ENCODE measurements at regions not wholly inside any gene's neighbourhood (a gene's known extent, or its start where the extent isn't known, plus 50 kb on each side); places are given as distances from the start of the nearest gene placed in this dataset.

DNA sequence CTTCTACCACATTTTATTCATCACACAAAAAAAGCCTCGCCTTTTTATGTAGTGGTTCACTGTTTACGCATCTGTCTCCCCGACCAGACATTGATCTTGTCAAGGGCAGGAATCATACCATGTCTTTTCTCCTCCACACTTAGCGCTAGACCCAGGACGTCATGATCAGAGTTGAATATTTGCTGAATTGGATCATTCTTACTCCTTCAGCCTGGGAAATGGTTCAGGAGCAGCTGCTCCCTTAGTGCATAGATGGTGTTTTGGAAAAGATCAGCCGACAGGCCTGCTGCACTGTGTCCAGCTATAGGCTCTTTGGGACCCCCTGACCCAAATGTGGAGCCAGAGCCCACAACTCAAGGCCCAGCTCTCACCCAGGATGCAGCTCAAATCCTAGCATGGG lies 249.1 kb upstream of the TMEM72 start:
- TF ChIP-seq, protein P1, sequence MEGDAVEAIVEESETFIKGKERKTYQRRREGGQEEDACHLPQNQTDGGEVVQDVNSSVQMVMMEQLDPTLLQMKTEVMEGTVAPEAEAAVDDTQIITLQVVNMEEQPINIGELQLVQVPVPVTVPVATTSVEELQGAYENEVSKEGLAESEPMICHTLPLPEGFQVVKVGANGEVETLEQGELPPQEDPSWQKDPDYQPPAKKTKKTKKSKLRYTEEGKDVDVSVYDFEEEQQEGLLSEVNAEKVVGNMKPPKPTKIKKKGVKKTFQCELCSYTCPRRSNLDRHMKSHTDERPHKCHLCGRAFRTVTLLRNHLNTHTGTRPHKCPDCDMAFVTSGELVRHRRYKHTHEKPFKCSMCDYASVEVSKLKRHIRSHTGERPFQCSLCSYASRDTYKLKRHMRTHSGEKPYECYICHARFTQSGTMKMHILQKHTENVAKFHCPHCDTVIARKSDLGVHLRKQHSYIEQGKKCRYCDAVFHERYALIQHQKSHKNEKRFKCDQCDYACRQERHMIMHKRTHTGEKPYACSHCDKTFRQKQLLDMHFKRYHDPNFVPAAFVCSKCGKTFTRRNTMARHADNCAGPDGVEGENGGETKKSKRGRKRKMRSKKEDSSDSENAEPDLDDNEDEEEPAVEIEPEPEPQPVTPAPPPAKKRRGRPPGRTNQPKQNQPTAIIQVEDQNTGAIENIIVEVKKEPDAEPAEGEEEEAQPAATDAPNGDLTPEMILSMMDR (IDR thresholded peaks at IDR 0.05; ENCODE audit: extremely low read depth, missing control alignments) = no peak
- DNase-seq (ENCODE audit: low spot score) = no peak

DNA sequence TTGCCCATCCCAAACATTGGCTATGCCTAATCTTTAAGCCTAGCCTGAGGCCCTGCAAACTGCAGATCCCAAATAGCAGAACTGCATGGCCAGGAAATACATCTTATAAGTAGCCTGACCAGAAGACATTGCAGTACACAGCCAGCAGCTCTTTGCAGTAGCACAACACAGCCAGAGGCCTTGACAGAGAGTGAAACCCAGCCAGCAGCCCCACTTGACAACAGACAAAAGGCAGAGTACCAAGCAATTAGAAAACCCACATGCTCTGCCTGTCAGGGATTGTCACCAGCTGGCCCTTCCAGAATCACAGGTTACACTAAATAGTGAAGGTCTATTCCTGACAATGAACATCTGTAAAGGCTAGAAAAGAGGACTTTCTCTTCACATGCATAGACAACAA lies 242.8 kb upstream of the TMEM72 start:
- TF ChIP-seq, protein P1 (IDR thresholded peaks at IDR 0.05; ENCODE audit: extremely low read depth, missing control alignments) = no peak
- no peak for DNase-seq (ENCODE audit: low spot score)

DNA sequence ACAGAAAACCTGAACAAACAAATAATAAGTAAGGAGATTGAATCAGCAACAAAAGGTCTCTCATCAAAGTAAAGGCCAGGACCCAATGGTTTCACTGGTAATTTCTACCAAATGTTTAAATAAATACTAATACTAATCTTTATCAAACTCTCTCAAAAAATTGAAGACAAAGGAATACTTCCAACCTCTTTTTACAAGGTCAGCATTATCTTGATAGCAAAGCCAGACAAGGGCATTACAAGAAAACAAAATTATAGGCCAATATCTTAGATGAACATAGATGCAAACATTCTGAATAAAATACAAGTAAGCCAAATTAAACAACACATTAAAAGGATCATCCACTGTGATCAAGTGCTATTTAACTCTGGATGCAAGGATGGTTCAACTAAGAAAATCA lies 239.8 kb upstream of the TMEM72 start:
- TF ChIP-seq, protein P1 (IDR thresholded peaks at IDR 0.05; ENCODE audit: extremely low read depth, missing control alignments) = no peak
- DNase-seq (ENCODE audit: low spot score) = no peak

DNA sequence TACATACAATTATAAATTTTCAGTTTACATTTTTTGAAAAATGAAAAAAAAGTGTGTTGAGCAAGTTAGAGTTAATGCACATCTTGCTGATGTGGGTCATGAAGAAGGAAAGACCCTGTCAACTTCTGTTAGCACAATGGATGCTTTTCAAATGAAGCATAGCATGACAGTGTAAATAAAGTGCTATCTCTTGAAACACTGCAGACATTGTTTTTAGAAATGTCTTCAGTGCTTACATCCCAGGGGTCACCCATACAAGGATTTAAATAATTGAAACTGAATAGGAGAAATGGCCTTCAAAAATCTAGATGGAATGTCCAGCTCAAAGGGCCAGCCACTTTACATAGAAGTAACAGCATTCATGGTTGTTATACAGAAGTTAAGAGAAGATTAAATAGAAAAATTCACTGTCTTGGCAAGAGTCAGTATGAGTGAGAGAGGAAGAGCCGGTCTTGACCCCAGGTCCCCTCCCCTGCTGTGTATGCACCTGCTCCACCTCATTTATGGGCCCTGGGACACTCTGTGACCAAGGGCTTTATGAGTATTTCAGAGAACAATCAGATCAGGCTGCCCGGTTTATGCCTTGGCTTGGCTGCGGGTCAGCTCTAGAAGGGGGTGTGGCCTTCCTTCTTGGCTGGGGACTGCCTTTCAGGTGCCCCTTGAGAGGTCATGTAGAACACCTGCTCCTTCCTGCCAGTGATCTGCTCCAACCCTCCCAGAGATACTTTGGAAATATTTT lies 237.7 kb upstream of the TMEM72 start:
- TF ChIP-seq, protein P1 (IDR thresholded peaks at IDR 0.05; ENCODE audit: extremely low read depth, missing control alignments) = no peak

DNA sequence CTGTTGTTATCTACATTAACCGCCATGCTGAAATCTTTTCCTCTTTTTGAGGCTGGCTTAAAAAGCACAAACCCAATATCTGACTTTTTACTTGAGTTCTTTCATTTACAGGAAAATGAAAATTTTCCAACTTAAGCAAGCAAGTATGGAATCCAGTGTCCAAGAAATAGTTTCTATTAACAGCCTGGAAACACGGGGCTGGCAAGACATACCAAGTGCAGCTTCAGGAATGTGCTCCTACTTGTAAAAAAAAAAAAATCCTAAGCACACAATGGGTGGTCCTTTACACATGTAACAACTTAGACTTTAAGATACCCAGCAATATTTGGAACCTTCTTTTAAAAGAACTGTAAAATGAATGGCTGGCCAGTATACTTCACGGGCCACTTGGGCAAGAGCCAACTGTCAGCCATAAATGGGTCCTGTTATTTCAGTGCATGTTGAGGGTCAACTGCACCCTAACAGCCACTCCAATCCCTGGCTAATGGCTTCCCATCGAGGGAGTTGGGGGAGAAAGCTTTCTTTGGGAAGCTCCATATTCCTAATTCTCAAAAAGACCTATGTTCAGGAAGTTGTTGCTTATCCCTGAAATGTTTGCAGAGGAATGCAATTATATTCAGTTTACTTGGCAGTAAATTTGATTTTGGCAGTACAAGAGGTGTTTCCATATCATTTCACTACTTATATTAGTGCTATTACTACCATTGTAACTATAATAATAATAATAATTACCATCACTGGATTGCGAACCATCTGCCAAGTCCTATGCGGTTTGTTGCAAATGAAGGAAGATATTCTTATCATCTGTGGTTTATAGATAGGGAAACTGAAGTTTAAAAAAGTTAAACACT lies 236.4 kb upstream of the TMEM72 start:
- TF ChIP-seq, protein P1 (IDR thresholded peaks at IDR 0.05; ENCODE audit: extremely low read depth, missing control alignments) = no peak
- DNase-seq (ENCODE audit: low spot score) = no peak

More for the DNA sequence above, 237.7 kb upstream of the TMEM72 start:
- DNase-seq (ENCODE audit: low spot score) = no peak

DNA sequence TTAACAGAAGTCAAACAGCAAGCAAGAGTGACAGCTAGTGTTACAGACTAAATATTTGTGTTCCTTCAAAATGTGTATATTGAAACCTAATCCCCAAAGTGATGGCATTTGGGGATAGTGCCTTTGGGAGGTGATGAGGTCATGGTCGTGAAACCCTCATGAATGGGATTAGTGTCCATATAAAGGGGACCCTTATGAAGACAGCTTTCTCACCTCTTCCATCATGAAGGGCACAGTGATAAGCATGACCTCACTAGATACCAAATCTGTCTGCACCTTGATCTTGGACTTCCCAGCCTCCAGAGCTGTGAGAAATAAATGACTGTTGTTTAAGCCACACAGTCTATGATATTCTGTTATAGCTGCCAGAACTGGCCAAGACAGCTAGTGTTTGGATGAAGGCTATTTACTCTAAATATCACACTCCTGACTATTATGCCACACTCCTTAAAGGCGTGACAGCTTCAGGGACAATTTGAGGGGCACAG lies 235.7 kb upstream of the TMEM72 start:
- TF ChIP-seq, protein P1 (IDR thresholded peaks at IDR 0.05; ENCODE audit: extremely low read depth, missing control alignments) = no peak

DNA sequence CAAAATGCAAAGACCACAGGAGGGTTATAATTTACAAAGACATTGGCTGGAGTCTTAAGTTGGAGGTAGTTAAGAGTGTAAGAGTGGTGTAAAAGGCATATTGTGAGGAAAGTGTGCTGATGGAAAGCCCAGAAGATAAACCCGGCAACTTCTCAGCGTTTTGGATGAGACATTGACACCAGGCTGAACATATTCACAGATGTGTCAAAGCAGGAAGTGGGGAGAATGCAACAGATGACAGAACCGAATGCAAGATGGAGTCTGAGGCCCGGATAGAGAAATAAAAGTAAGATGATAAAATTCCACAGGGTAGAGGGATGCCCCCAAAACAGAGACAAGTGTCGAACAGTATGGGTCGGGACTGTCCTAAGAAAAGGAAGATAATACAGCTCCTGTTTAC lies 230.4 kb upstream of the TMEM72 start:
- TF ChIP-seq, protein P1 (IDR thresholded peaks at IDR 0.05; ENCODE audit: extremely low read depth, missing control alignments) = no peak
- DNase-seq (ENCODE audit: low spot score) = no peak

More for the DNA sequence above, 235.7 kb upstream of the TMEM72 start:
- no peak for DNase-seq (ENCODE audit: low spot score)
